GM12874 (cell line): ENCODE measurements at regions not wholly inside any gene's neighbourhood (a gene's known extent, or its start where the extent isn't known, plus 50 kb on each side); places are given as distances from the start of the nearest gene placed in this dataset.

Experiments
- TF ChIP-seq, protein P1 (sequence below): IDR thresholded peaks from 2 replicates; pipeline ENCODE4 v1.5.1; 2011; ENCODE audit warnings: low read depth, mild to moderate bottlenecking, control low read depth, low read length, moderate library complexity; ENCODE audit not compliant: insufficient read depth

DNA sequence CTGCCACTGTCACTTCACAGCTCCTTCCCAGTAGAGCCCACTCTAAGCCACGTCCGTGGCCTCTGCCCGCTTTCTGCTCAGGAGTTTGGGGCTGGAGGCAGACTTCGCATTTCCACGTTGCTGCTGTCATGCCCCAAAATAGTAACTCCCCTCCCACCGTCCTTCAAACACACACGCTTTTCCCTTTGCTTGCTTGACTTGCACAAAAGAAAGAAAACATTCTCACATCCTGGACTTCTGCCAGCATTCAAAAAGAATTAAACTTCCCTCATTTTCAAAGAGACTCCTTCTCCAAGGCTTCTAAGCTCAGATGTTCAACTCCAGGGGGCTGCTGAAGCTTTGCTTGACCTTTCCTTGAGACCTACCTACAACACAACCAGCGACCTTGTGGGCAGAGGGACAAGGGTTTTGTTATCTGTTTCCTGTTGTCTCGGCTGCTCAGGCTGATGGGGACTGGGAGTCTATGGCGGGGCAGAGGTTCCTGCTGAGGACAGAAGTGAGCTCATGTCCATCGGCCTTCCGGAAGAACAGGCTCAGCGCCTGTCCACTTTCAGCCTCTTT, 263.8 kb upstream of the FOXQ1 start:
- TF ChIP-seq, protein P1, sequence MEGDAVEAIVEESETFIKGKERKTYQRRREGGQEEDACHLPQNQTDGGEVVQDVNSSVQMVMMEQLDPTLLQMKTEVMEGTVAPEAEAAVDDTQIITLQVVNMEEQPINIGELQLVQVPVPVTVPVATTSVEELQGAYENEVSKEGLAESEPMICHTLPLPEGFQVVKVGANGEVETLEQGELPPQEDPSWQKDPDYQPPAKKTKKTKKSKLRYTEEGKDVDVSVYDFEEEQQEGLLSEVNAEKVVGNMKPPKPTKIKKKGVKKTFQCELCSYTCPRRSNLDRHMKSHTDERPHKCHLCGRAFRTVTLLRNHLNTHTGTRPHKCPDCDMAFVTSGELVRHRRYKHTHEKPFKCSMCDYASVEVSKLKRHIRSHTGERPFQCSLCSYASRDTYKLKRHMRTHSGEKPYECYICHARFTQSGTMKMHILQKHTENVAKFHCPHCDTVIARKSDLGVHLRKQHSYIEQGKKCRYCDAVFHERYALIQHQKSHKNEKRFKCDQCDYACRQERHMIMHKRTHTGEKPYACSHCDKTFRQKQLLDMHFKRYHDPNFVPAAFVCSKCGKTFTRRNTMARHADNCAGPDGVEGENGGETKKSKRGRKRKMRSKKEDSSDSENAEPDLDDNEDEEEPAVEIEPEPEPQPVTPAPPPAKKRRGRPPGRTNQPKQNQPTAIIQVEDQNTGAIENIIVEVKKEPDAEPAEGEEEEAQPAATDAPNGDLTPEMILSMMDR: no peak

DNA sequence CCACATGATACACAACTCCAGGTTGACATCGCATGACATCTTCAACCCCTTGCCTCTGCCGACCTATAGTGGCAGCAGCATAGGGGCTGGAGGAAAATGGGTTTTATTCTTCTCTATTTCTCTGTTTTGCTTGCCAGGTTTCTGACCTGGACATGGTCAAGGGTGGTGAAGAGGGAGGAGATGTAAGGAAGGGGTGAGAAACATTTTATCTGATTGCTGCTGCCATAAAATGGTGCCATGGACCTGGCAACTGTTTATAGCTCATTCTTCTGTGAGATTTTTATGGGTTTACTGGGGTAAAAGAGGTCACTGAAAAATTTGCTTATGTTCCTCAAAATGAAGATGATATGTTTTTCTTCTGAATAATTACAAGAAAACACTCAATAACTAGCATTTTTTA, 266.7 kb upstream of the FOXQ1 start:
- TF ChIP-seq, protein P1: no peak

DNA sequence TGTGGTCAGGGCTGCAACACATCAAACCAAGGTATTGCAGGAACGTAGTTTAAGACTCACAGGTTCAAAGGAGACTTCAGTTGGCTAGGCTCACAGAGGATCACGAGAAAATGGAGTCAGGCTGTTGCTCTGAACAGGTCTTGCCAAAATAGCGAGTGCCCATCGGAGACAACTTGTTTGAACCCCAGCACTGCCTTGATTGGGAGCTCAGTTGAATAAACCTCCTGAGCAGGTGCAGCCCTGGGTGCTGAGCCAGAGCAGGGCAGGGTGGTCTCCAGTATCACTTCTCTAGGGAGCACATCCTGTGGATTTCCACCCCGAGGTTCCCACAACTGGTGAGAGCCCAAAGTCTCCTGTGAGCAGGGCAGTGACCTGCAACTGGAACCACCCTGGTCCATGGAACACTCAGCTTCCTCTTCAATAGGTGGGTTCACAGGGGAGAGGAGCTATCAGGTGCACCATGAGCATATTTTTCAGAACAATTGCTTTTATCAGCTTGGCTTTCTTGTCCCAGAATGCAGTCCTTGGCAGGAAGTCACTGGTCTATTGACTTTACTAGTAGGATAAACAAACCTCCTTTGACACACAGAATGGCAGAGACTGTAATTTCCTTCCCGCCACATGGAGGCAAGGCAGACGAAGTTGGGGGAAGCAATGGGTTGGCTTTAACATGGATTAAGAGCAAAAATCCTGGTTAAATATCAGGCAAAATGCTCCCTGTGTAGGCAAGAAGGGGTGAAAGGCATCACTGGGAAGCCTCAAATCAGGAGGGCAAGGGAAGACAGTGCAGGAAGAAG, 267.7 kb upstream of the FOXQ1 start:
- TF ChIP-seq, protein P1: no peak

DNA sequence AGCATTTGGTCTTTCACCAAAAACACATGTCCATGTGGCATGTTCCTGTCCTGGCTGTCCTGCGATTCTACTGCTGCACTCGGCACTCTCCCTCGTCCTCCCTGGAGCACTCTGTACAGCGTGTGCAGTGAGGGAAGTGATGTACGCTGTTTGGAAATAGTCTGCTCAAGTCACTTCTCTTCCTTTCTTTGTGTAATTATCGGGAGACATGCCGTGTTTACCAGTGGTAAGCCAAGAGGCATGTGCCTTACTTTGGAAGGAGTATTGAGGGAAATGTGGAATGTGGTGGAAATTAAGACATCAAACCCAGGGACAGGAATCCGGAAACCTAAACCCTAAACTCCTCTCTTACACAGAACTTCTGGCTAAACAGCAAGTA, 268.5 kb upstream of the FOXQ1 start:
- TF ChIP-seq, protein P1: no peak

DNA sequence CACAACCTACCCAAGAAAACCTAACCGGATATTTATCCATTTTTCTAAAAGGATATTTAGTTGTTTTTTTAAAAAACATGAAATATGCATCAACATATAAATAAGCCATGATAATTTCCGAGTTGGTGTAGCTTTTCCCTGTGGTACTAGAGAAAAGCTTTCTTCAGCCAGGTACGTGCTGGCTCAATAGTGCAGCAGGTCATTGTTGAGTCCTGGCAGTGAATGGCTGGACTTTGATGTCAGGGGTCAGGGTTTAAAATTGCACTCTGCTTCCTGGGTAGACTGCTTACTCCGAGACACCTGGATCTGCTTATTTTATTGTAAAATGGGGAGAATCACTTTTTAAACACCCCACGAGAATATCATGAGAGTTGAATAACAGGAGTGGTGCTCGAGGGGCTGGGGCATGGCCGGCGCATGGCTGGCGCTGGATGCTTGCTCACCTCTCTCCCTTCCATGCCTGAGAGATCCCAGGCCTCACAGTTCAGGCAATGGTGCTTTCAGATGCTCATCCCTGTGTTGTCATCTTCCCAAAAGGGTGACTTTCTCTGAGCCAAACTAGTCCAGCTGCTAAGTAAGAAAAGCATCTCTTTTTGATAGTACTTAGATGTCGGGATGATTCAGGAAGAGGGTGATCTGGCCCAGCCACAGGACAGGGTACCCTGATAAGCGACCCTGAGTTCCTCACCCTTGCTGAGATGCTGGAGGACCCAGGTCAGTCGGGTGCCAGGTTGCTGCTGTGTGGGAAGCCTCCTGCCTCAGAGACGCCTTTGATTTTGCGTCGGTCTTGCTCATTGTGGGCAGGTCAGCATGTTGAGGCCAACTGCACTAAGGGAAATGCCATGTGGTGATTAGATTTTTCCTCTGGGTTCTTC, 269.1 kb upstream of the FOXQ1 start:
- TF ChIP-seq, protein P1: no peak

DNA sequence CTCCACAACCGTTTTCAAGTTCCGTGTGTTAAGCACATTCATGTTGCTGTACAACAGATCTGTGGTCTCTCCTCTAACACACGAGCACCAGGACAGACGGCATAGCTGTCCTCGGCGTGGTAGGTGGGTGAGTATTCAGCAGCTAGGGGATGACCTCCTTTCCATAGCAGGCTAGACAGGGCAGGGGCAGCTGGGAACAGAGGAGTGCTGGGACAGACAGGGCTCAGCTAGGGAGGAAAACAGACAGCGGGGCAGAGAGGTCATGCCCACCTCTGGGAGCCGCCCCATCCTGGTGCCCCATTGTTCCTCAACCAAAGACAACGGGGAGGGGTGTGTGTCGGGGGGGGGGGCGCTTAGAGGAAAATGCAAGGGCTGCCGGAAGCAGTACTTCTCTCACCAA, 271.5 kb upstream of the FOXQ1 start:
- TF ChIP-seq, protein P1: no peak

DNA sequence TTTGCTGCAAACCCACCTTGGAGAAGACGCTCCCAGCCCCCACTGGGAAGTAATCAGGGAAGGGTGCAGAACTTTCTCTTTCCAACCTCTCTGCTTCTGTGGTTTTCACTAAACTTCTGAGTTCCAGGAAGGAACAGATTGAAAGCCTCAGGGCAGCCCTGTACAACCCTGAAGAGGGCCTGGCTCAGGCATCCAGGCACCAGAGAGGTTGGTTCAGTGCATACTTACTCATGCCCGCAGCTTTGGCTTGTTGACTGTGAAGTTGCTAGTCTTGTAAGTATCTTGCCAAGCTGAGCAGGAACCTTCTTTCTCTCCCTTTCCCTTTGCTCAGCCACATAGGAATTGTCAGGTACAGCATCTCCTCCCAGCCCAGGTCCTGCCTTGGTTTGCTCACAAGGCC, 272.2 kb upstream of the FOXQ1 start:
- TF ChIP-seq, protein P1: no peak
